ENCODE measurements at regions not wholly inside any gene's neighbourhood (a gene's known extent, or its start where the extent isn't known, plus 50 kb on each side); places are given as distances from the start of the nearest gene placed in this dataset.
A peak's percentile ranks its signal among the peaks of the same experiment; 100 is the strongest.
"Not testable (repeated sequence)": the region's sequence is repeated elsewhere in the genome, so short reads cannot be mapped to it uniquely, and the experiment has no call there.

DNA sequence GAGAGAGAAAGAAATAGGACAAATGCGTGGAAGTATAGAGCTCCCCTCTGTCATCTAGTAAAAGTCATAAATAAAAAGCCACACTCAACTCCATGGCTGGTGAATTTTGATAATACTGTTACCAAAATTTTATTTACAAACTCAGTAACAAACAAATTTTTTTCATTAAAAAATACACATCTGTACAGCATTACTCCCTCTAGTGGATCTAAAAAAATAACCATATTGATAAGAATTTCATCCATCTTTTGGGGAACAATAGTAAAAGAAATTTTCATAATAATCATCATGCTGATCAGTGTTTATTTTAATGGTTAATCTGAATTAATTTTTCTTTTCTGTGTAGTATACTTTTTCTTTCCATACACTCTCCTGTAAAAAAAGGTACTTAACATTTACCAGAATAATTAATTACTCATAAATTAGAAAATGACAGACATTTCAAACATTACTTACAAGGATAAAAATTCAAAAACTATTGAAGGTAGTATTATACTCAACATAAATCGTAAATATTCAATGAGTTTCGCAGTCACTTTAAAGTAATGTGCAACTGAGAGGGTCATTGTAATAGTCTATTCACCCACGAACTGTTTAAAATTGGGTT, 173.5 kb upstream of the LSM14A start:
- H3K4me1 Mint-ChIP-seq (ENCODE audit: low read depth) = no peaks in the 10 kb centered on the region
- no peak overlapping the region for H3K4me3 Mint-ChIP-seq
- H3K27me3 Mint-ChIP-seq = peaks cover 20% of the 10 kb centered on the region

DNA sequence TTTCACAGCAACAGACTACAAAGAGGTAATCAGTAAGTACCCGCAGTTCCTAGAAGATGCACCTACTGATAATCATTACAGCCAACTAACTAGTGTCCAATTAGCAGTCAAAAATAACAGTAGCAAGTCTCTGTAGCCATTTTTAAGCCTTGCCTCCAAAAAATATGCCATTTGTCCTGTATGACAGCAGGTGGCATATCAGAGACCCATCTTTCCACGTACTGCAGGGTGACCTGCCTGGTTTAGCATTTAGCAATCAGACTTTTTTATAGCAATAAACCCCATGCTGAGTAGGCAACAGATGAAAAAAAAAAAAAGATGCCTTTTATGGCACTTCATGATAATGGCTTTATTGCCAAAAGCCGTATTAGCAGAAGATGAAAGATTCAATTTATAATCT, 155.3 kb upstream of the LSM14A start:
- Mint-ChIP-seq H3K36me3 (ENCODE audit: low read depth) (no peaks in the 10 kb centered on the region), H3K27ac (no peak overlapping the region), H3K27me3 (peaks cover 49% of the 10 kb centered on the region), H3K4me3 (no peak overlapping the region), H3K4me1 (ENCODE audit: low read depth) (no peaks in the 10 kb centered on the region), H3K9me3 (peaks cover 6% of the 10 kb centered on the region)

More for the DNA sequence above, 173.5 kb upstream of the LSM14A start:
- no peak overlapping the region for H3K27ac Mint-ChIP-seq
- H3K9me3 Mint-ChIP-seq = peaks cover 6% of the 10 kb centered on the region
- H3K36me3 Mint-ChIP-seq (ENCODE audit: low read depth) = no peaks in the 10 kb centered on the region

DNA sequence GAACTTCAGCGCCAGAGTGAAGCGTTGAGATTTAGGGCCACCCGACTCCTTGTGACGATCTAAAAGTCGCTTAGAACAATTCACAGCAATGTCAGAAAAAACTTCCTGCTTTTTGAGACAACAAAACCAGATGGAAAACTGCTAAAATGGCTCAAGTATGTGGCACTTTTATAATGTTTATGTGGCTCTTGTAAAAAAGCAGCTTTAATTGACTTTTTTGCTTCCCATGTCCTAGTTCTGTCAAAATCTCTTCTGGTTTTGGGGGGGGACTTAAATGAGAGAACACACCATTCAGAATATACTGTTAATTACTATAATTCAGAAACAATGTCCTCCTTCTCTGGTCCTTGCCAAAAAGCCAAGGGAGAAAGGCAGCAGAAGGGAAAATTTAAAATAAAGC, 154.7 kb upstream of the LSM14A start:
- Mint-ChIP-seq H3K27ac (no peak overlapping the region), H3K27me3 (peaks cover 44% of the 10 kb centered on the region), H3K36me3 (ENCODE audit: low read depth) (no peaks in the 10 kb centered on the region), H3K4me3 (no peak overlapping the region), H3K4me1 (ENCODE audit: low read depth) (no peaks in the 10 kb centered on the region), H3K9me3 (peaks cover 2% of the 10 kb centered on the region)

DNA sequence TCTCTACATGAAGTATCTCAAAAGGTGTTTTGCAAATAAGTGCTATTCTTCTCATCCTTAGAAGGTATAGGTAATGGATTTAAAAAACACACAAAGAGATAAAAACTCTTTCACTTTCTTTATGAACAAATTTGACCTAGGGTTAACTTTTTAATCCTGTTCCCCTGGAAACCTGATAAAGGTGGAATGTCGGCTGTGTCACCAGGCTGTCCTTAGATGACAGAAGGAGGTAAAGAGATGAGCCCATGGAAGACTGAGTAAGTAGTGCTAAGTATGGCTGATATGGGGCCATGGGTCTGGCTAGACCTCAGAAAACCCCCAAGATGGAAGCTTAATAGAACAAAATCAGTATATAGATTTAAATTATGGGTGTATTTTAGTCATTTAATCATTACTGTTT, 153.8 kb upstream of the LSM14A start:
- no peaks in the 10 kb centered on the region for H3K4me1 Mint-ChIP-seq (ENCODE audit: low read depth)

DNA sequence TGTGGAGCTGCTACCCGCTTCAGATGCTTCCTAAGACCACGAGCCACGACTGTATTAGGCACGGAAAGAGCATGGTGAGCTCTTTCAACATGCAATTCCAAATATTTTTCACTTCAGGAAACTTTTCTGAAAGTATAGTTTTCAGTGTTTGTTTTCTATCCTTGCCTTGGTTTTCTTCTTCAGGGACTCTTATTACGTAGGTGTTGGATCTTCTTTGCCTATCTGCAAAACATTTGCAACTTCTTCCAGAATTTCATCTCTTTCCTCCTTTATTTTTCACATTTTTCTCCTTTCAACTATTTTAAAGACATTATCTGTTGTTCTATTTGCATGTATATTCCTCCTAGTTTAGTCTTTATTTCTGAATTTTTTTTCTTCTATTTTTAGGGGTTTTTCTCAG, 148.9 kb upstream of the LSM14A start:
- H3K36me3 Mint-ChIP-seq (ENCODE audit: low read depth) = no peaks in the 10 kb centered on the region
- H3K9me3 Mint-ChIP-seq = peaks cover 25% of the 10 kb centered on the region
- no peak overlapping the region for H3K27ac Mint-ChIP-seq
- H3K27me3 Mint-ChIP-seq = peaks cover 35% of the 10 kb centered on the region
- no peak overlapping the region for H3K4me3 Mint-ChIP-seq
- no peaks in the 10 kb centered on the region for H3K4me1 Mint-ChIP-seq (ENCODE audit: low read depth)

More for the DNA sequence above, 153.8 kb upstream of the LSM14A start:
- H3K4me3 Mint-ChIP-seq = no peak overlapping the region
- H3K36me3 Mint-ChIP-seq (ENCODE audit: low read depth) = no peaks in the 10 kb centered on the region
- H3K27ac Mint-ChIP-seq = no peak overlapping the region
- peaks cover 40% of the 10 kb centered on the region for H3K27me3 Mint-ChIP-seq
- peaks cover 11% of the 10 kb centered on the region for H3K9me3 Mint-ChIP-seq

DNA sequence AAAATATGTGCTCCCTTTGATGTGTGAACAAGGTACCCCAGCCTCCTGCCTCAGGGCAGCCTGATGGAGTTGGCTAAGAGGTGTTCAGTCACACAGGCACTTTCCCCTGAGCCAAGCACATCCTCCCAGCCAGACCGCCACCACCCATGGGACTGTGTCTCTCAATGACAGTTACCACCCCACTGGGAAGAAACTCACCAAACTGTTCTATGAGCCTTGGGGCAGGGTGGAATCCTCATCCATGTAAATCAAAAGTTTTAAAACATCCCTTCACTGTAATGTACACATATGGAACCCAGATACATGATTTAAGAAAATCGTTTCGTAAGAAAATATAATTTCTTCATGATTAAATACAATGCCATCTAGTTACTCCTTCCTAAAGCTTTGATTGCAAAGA, 138.4 kb upstream of the LSM14A start:
- Mint-ChIP-seq H3K4me1 (ENCODE audit: low read depth) (no peaks in the 10 kb centered on the region), H3K4me3 (no peak overlapping the region), H3K36me3 (ENCODE audit: low read depth) (no peaks in the 10 kb centered on the region), H3K27me3 (peaks cover 10% of the 10 kb centered on the region), H3K27ac (no peak overlapping the region), H3K9me3 (no peaks in the 10 kb centered on the region)

DNA sequence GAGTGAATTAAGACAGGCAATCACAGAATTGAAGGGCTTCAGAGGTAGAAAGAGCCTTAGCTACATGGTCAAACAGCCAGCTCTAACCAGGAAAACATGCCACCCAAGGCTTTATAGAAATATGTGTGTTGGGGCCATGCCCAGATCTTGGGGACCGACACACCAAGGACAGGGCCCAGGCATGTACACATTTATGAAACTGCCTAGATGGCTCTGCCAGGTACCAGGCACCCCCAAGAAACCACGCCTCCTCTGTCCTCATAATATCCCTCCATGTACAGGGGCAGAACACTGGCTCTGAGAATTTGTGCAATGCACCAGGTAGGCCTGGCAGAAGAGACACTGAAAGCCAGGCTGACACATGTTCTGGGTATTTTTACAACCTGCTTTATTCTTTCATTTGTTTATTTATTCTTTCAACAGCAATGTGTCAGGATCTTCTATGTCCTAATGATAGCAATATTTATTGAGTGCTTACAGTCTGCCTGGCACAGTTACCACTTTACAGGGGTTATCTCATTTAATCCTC, 137.9 kb upstream of the LSM14A start:
- Mint-ChIP-seq H3K36me3 (ENCODE audit: low read depth) (no peaks in the 10 kb centered on the region), H3K27me3 (peaks cover 10% of the 10 kb centered on the region), H3K4me1 (ENCODE audit: low read depth) (no peaks in the 10 kb centered on the region), H3K9me3 (no peaks in the 10 kb centered on the region), H3K27ac (no peak overlapping the region), H3K4me3 (no peak overlapping the region)

DNA sequence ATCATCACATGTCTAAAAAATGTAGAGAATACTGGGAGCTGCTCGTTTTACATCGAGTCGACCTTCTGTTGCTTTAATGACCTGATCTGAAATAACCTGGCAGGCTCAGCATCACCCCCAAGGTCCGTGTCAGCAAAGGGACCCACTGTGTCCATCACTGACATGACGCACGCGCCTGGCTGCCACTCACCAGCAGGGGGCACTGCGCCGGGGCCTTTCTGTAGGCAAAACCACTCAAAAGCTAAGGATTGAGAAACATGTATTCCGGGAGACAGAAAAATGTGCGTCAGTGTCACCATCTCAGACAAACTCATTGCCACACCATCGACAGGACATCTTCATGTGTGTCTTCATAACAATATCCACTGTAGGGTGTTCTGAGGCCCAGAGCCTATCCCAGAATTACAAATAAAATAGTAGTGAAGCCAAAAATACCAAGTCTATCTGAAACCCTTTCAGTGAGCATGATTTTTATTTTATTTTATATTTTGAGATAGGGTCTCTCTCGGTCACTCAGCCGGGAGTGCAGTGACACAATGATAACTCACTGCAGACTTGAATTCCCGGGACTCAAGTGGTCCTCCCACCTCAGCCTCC, 130.3 kb upstream of the LSM14A start:
- Mint-ChIP-seq H3K4me3 (no peak overlapping the region), H3K27me3 (peaks cover 20% of the 10 kb centered on the region), H3K36me3 (ENCODE audit: low read depth) (no peaks in the 10 kb centered on the region), H3K27ac (peak overlapping the region; percentile 14), H3K9me3 (no peaks in the 10 kb centered on the region), H3K4me1 (ENCODE audit: low read depth) (no peaks in the 10 kb centered on the region)

DNA sequence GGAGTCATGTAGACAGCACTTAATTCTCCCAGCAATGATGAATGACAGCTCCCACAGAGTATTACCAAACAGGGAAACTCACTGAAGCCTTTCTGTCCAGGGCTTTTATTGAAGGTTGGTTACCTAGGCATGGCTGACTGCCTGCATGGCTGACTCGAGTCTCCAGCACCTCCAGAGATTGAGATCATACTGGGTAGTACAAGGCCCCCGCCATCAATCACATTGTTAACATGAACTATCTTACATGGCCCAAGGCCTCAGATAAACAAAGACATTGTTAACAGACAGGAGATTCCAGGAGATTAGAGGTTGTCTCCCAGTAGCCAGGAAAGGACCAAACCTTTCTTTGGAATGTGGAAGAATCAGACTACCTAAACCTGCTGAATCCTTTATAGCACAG, 128.3 kb upstream of the LSM14A start:
- H3K4me3 Mint-ChIP-seq = no peak overlapping the region
- H3K4me1 Mint-ChIP-seq (ENCODE audit: low read depth) = no peaks in the 10 kb centered on the region
- no peaks in the 10 kb centered on the region for H3K36me3 Mint-ChIP-seq (ENCODE audit: low read depth)
- peaks cover 31% of the 10 kb centered on the region for H3K27me3 Mint-ChIP-seq
- H3K27ac Mint-ChIP-seq = no peak overlapping the region
- H3K9me3 Mint-ChIP-seq = no peaks in the 10 kb centered on the region

DNA sequence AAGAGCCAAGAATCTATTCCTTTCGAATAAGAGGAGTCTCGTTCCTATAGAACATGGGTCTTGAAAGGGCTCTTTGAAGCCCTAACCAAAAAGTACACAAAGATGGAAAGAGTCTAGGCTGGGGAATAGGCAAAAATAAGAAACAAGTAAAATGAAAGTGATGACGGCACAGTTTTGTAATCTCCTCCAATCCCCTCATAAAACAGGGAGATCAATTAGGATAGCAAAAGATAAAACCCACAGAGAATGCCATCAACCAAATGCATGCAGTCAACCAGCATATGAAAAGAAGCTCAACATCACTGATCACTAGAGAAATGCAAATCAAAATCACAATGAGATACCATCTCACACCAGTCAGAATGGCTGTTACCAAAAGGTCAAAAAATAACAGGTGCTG, 122.4 kb upstream of the LSM14A start:
- Mint-ChIP-seq H3K9me3 (no peaks in the 10 kb centered on the region), H3K36me3 (ENCODE audit: low read depth) (no peaks in the 10 kb centered on the region), H3K27ac (no peak overlapping the region), H3K4me3 (no peak overlapping the region), H3K4me1 (ENCODE audit: low read depth) (no peaks in the 10 kb centered on the region), H3K27me3 (peaks cover 28% of the 10 kb centered on the region)

DNA sequence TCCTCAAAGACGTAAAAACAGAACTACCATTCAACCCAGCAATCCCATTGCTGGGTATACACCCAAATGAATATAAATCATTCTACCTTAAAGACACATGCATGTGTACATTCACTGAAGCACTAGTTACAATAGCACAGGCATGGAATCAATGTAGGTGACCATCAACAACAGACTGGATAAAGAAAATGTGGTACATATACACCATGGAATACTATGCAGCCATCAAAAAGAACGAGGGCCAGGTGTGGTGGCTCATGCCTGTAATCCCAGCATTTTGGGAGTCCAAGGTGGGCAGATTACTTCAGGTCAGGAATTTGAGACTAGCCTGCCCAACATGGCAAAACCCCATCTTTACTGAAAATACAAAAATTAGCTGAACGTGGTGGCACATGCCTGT, 121.9 kb upstream of the LSM14A start:
- not testable (repeated sequence) for H3K36me3 Mint-ChIP-seq (ENCODE audit: low read depth); H3K27ac Mint-ChIP-seq; H3K4me3 Mint-ChIP-seq; H3K4me1 Mint-ChIP-seq (ENCODE audit: low read depth); H3K9me3 Mint-ChIP-seq
- H3K27me3 Mint-ChIP-seq = peaks cover 31% of the 10 kb centered on the region

DNA sequence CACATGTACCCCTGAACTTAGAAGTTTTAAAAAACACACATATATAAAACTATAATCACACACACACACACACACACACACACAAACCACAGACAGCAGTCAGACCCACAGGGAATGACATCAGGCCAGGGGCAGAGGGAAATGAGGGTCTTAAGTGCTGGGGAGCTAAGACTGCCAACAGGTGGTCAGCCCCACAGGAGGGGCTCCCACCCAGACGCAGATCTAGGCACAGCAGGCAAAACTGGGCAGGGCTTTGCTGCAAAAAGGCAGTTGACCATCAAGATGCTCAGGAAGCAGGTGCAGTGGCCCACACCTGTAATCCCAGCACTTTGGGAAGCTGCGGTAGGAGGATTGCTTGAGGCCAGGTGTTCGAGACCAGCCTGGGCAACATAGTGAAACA, 121.0 kb upstream of the LSM14A start:
- Mint-ChIP-seq H3K36me3 (ENCODE audit: low read depth) (no peaks in the 10 kb centered on the region), H3K4me1 (ENCODE audit: low read depth) (no peaks in the 10 kb centered on the region), H3K4me3 (no peak overlapping the region), H3K9me3 (no peaks in the 10 kb centered on the region), H3K27me3 (peaks cover 31% of the 10 kb centered on the region), H3K27ac (no peak overlapping the region)

DNA sequence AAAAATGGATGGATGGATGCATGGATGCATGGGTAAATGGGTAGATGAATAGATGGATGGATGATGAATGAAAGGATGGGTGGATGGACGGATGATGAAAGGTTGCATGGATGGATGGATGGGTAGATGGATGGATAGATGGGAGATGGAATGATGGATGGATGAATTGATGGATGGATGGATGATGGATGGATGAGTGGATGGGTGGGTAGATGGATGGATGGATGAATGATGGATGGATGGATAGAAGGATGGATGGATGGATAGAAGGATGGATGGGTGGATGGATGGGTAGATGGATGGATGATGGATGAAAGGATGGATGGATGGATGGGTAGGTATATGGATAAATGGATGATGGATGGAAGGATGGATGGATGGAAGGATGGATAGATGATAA, 115.1 kb upstream of the LSM14A start:
- Mint-ChIP-seq H3K4me3 (no peak overlapping the region), H3K9me3 (no peaks in the 10 kb centered on the region), H3K4me1 (ENCODE audit: low read depth) (no peaks in the 10 kb centered on the region), H3K27ac (no peak overlapping the region), H3K36me3 (ENCODE audit: low read depth) (no peaks in the 10 kb centered on the region), H3K27me3 (peaks cover 12% of the 10 kb centered on the region)

DNA sequence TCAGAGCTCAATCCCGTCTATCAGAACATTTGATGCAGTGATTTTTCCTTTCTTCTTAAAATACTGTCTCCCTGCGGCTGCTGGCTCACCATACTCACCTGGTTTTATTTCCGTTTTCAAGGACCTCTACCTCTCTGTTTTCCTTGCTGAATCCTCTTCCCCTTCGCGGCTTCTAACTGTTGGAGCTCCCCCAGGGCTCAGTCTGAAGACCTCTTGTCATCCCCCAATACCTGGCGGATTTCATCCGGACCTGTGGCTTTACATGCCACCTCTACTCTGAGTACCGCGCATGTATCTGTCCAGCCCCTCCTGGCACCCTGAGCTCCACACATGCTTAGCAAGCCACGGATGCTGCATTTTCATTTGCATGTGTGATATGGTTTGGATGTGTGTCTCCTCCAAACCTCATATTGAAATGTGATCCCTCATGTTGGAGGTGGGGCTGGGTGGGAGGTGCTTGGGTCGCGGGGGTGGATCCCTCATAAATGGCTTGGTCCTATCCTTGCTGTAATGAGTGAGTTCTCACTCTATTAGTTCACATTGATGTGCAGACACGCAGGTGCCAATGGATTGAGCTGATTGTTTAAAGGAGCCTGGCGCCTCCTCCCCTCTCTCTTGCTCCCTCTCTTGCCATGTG, 106.2 kb upstream of the LSM14A start:
- H3K9me3 Mint-ChIP-seq = no peaks in the 10 kb centered on the region
- no peak overlapping the region for H3K4me3 Mint-ChIP-seq
- H3K27ac Mint-ChIP-seq = no peak overlapping the region
- H3K36me3 Mint-ChIP-seq (ENCODE audit: low read depth) = no peaks in the 10 kb centered on the region
- H3K27me3 Mint-ChIP-seq = peaks cover 21% of the 10 kb centered on the region
- no peaks in the 10 kb centered on the region for H3K4me1 Mint-ChIP-seq (ENCODE audit: low read depth)

DNA sequence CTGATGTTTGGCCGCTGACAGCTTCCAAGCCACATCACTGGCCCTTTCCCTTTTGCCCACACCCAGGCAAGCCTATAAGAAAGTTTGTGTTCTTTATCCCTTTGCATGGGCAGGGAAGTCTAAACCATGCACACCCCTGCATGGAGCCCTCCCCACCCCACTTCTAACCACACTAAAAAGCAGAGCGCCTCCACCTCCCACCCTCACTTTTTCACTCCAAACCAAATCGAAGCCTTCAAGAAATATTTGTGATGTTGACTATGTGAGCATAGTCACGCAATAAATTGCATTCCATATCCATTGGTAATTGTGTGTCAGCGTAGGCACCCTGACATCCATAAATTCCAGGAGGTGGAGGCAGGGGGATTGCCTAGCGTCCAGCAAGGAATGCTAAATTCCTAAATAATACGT, 104.4 kb upstream of the LSM14A start:
- Mint-ChIP-seq H3K4me1 (ENCODE audit: low read depth) (no peaks in the 10 kb centered on the region), H3K27me3 (peaks cover 27% of the 10 kb centered on the region), H3K4me3 (no peak overlapping the region), H3K36me3 (ENCODE audit: low read depth) (no peaks in the 10 kb centered on the region), H3K27ac (no peak overlapping the region), H3K9me3 (no peaks in the 10 kb centered on the region)
